Activated CD4-positive, alpha-beta T cell treated with anti-CD3 and anti-CD28 coated beads, Interleukin-2, amount 50 U/mL, for 48 hours (primary cell): ENCODE measurements at regions not wholly inside any gene's neighbourhood (a gene's known extent, or its start where the extent isn't known, plus 50 kb on each side); places are given as distances from the start of the nearest gene placed in this dataset.
"Not testable (repeated sequence)": the region's sequence is repeated elsewhere in the genome, so short reads cannot be mapped to it uniquely, and the experiment has no call there.

ENCODE experiments used
- DNase-seq, 2 experiments: peaks; one replicate each; pipeline ENCODE4 v3.0.0-alpha.2; 2020

- no peak for DNase-seq
Measured at GRCh38 chr18:54662986-54663385, 71.9 kb downstream of the DYNAP start.

- DNase-seq, result not testable (repeated sequence)
Measured at GRCh38 chr18:54669701-54670100, 78.7 kb downstream of the DYNAP start.

- no peak for DNase-seq
Measured at GRCh38 chr18:54671291-54671881, 80.3 kb downstream of the DYNAP start.

GRCh38 chr18:54672109-54672508 is 81.1 kb downstream of the DYNAP start:
- no peak for DNase-seq

GRCh38 chr18:54672846-54673475 is 81.9 kb downstream of the DYNAP start:
- no peak for DNase-seq

- DNase-seq, result no peak
Measured at GRCh38 chr18:54673936-54674335, 82.9 kb downstream of the DYNAP start.

- no peak for DNase-seq
Measured at GRCh38 chr18:54675076-54675475, 84.0 kb downstream of the DYNAP start.

- no peak for DNase-seq
Measured at GRCh38 chr18:54679318-54680149, 88.5 kb downstream of the DYNAP start.

GRCh38 chr18:54684784-54685183 is 93.7 kb downstream of the DYNAP start:
- DNase-seq, result no peak

- DNase-seq, result no peak
Measured at GRCh38 chr18:54689319-54689718, 98.3 kb downstream of the DYNAP start.

- no peak for DNase-seq
Measured at GRCh38 chr18:54690198-54690597, 99.2 kb downstream of the DYNAP start.

- no peak for DNase-seq
Measured at GRCh38 chr18:54692463-54692862, 101.4 kb downstream of the DYNAP start.

- no peak for DNase-seq
Measured at GRCh38 chr18:54696616-54697293, 105.7 kb downstream of the DYNAP start.

GRCh38 chr18:54700580-54700979 is 109.5 kb downstream of the DYNAP start:
- no peak for DNase-seq

GRCh38 chr18:54702686-54703085 is 111.6 kb downstream of the DYNAP start:
- no peak for DNase-seq

GRCh38 chr18:54710074-54710899 is 118.0 kb upstream of the RAB27B start:
- no peak for DNase-seq

GRCh38 chr18:54710900-54711281 is 117.4 kb upstream of the RAB27B start:
- no peak for DNase-seq

GRCh38 chr18:54712306-54712705 is 116.0 kb upstream of the RAB27B start:
- no peak for DNase-seq

GRCh38 chr18:54712758-54713157 is 115.5 kb upstream of the RAB27B start:
- DNase-seq, result no peak

- no peak for DNase-seq
Measured at GRCh38 chr18:54713386-54713785, 114.9 kb upstream of the RAB27B start.

GRCh38 chr18:54714851-54715250 is 113.4 kb upstream of the RAB27B start:
- DNase-seq, result no peak

GRCh38 chr18:54716586-54716985 is 111.7 kb upstream of the RAB27B start:
- DNase-seq, result no peak
